Stimulated activated CD4-positive, alpha-beta T cell treated with anti-CD3 and anti-CD28 coated beads, Interleukin-4, amount 100 ng/mL, for 1 hour (primary cell): ENCODE measurements at regions not wholly inside any gene's neighbourhood (a gene's known extent, or its start where the extent isn't known, plus 50 kb on each side); places are given as distances from the start of the nearest gene placed in this dataset.

Experiments
- DNase-seq: peaks from one replicate; pipeline ENCODE4 v3.0.0-alpha.2; 2020

- DNase-seq: no peak
Measured at GRCh38 chr5:107293541-107294210, 377.1 kb downstream of the EFNA5 start.

- no peak for DNase-seq
Measured at GRCh38 chr5:107291866-107292265, 378.9 kb downstream of the EFNA5 start.

GRCh38 chr5:107290780-107291398 is 379.8 kb downstream of the EFNA5 start:
- no peak for DNase-seq

GRCh38 chr5:107289030-107289714 is 381.6 kb downstream of the EFNA5 start:
- DNase-seq: no peak

GRCh38 chr5:107286447-107287098 is 384.2 kb downstream of the EFNA5 start:
- no peak for DNase-seq

- no peak for DNase-seq
Measured at GRCh38 chr5:107285772-107286171, 385.0 kb downstream of the EFNA5 start.

- no peak for DNase-seq
Measured at GRCh38 chr5:107284822-107285525, 385.8 kb downstream of the EFNA5 start.

- no peak for DNase-seq
Measured at GRCh38 chr5:107282061-107282460, 388.7 kb downstream of the EFNA5 start.

- DNase-seq: no peak
Measured at GRCh38 chr5:107278774-107279173, 392.0 kb downstream of the EFNA5 start.

- no peak for DNase-seq
Measured at GRCh38 chr5:107277485-107278125, 393.1 kb downstream of the EFNA5 start.

- no peak for DNase-seq
Measured at GRCh38 chr5:107275333-107275732, 395.4 kb downstream of the EFNA5 start.

- no peak for DNase-seq
Measured at GRCh38 chr5:107274571-107274970, 396.2 kb downstream of the EFNA5 start.

- no peak for DNase-seq
Measured at GRCh38 chr5:107272954-107273353, 397.8 kb downstream of the EFNA5 start.

GRCh38 chr5:107272509-107272908 is 398.2 kb downstream of the EFNA5 start:
- no peak for DNase-seq

- no peak for DNase-seq
Measured at GRCh38 chr5:107271682-107272350, 398.9 kb downstream of the EFNA5 start.

GRCh38 chr5:107270561-107270960 is 400.2 kb downstream of the EFNA5 start:
- no peak for DNase-seq

- DNase-seq: no peak
Measured at GRCh38 chr5:107269678-107270077, 401.1 kb downstream of the EFNA5 start.

GRCh38 chr5:107269256-107269655 is 401.5 kb downstream of the EFNA5 start:
- DNase-seq: no peak

- DNase-seq: no peak
Measured at GRCh38 chr5:107268241-107268640, 402.5 kb downstream of the EFNA5 start.

- DNase-seq: no peak
Measured at GRCh38 chr5:107266100-107266499, 404.6 kb downstream of the EFNA5 start.

- DNase-seq: no peak
Measured at GRCh38 chr5:107265193-107265592, 405.5 kb downstream of the EFNA5 start.
